ENCODE measurements at regions not wholly inside any gene's neighbourhood (a gene's known extent, or its start where the extent isn't known, plus 50 kb on each side); places are given as distances from the start of the nearest gene placed in this dataset.

DNA sequence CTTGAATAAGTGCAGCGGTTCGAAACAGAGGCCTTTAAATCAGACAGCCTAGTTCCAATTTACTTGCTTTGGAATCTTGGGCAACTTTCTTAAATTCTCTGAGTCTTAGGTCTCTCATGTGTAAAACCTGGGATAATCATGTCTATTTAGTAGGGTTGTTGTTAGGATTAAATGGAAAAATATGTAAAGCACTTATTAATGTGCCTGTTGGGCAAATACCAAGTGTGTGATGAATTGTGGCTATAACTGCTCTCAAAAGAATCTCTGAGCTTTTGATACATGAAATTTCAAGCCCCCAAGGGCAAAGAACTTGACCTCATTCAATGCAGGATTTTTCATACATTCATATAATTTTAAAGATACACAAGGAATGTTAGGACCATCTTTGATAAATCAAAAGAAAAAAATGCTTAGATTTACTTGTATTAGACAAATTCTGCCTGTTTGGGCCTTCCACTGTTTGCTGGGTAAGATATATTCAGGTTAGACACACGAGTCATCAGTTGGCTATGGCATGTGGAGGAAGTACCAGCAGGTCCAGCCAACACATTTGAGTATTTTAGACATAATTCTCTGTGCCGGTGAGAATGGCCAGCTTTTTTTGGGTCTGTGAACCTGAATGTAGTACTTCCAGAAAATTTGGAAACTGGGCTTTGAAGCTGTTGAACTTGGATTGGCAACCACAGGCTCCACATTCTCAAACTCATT is 241.4 kb upstream of the CNKSR2 start:
- TF ChIP-seq POLR2AphosphoS5 (IDR thresholded peaks at IDR 0.05) (no peak), EP300 (IDR thresholded peaks at IDR 0.05) (no peak)
- TF ChIP-seq, protein P1, sequence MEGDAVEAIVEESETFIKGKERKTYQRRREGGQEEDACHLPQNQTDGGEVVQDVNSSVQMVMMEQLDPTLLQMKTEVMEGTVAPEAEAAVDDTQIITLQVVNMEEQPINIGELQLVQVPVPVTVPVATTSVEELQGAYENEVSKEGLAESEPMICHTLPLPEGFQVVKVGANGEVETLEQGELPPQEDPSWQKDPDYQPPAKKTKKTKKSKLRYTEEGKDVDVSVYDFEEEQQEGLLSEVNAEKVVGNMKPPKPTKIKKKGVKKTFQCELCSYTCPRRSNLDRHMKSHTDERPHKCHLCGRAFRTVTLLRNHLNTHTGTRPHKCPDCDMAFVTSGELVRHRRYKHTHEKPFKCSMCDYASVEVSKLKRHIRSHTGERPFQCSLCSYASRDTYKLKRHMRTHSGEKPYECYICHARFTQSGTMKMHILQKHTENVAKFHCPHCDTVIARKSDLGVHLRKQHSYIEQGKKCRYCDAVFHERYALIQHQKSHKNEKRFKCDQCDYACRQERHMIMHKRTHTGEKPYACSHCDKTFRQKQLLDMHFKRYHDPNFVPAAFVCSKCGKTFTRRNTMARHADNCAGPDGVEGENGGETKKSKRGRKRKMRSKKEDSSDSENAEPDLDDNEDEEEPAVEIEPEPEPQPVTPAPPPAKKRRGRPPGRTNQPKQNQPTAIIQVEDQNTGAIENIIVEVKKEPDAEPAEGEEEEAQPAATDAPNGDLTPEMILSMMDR (IDR thresholded peaks at IDR 0.05): no peak
